BJ (cell line): ENCODE measurements at regions not wholly inside any gene's neighbourhood (a gene's known extent, or its start where the extent isn't known, plus 50 kb on each side); places are given as distances from the start of the nearest gene placed in this dataset.
"Not testable (repeated sequence)": the region's sequence is repeated elsewhere in the genome, so short reads cannot be mapped to it uniquely, and the experiment has no call there.

Source experiments
- CTCF ChIA-PET: fragments of 350-600 bp; formaldehyde crosslinking; extraction: SDS; loops from one replicate; lab custom pipeline; 2021; ENCODE audit warnings: antibody characterized with exemption, inconsistent platforms; lab: Yijun Ruan, JAX
- POLR2A ChIA-PET: fragments of 300-600 bp; sonication (Branson Sonifier 250); formaldehyde crosslinking; extraction: SDS; loops from one replicate; lab custom pipeline; 2021; ENCODE audit warnings: antibody characterized with exemption; lab: Charles Lee
- DNase-seq: peaks from one replicate; pipeline ENCODE4 v3.0.0-alpha.2; 2011; ENCODE audit warnings: low read depth
- H3K27me3 ChIP-seq: 2 replicates; pipeline ENCODE4 v1.6.0; 2011; ENCODE audit warnings: low read length; ENCODE audit not compliant: control insufficient read depth, insufficient read depth
- H3K36me3 ChIP-seq: 2 replicates; pipeline ENCODE4 v1.5.1; 2011; ENCODE audit warnings: low read length; ENCODE audit not compliant: control insufficient read depth, insufficient read depth
- H3K4me3 ChIP-seq: 2 replicates; pipeline ENCODE4 v1.5.1; 2011; ENCODE audit warnings: low read depth, mild to moderate bottlenecking, control low read depth, low read length
- CTCF ChIP-seq: IDR thresholded peaks from 2 replicates; pipeline ENCODE4 v1.5.1; 2011; ENCODE audit warnings: low read depth, mild to moderate bottlenecking, control low read depth, inconsistent platforms, low read length, moderate library complexity; ENCODE audit not compliant: insufficient read depth

GRCh38 chr2:194383401-194383800 is 1273.6 kb upstream of the SLC39A10 start:
- POLR2A ChIA-PET, result no interaction called here
- CTCF ChIA-PET, result no interaction called here
- no peak for DNase-seq
- Histone ChIP-seq H3K36me3 (no peaks in the 10 kb centered on the region), H3K4me3 (no peak overlapping the region), H3K27me3 (no peaks in the 10 kb centered on the region)
- no peak for TF ChIP-seq CTCF

GRCh38 chr2:194382221-194382620 is 1274.8 kb upstream of the SLC39A10 start:
- CTCF ChIA-PET, result no interaction called here
- POLR2A ChIA-PET, result no interaction called here

GRCh38 chr2:194380011-194380410 is 1277.0 kb upstream of the SLC39A10 start:
- no peak for TF ChIP-seq CTCF
- POLR2A ChIA-PET, result no interaction called here
- Histone ChIP-seq H3K36me3 (no peaks in the 10 kb centered on the region), H3K27me3 (no peaks in the 10 kb centered on the region), H3K4me3 (no peak overlapping the region)
- DNase-seq, result no peak
- CTCF ChIA-PET, result no interaction called here

More at GRCh38 chr2:194382221-194382620, 1274.8 kb upstream of the SLC39A10 start:
- DNase-seq, result no peak
- Histone ChIP-seq H3K27me3 (no peaks in the 10 kb centered on the region), H3K4me3 (no peak overlapping the region), H3K36me3 (no peaks in the 10 kb centered on the region)
- no peak for TF ChIP-seq CTCF

GRCh38 chr2:194367390-194367789 is 1289.6 kb upstream of the SLC39A10 start:
- DNase-seq, H3K27me3 ChIP-seq, H3K4me3 ChIP-seq, POLR2A ChIA-PET, H3K36me3 ChIP-seq, CTCF ChIA-PET: not testable (repeated sequence)

- H3K27me3 ChIP-seq, result no peaks in the 10 kb centered on the region
- no peak for TF ChIP-seq CTCF
- H3K36me3 ChIP-seq, result no peaks in the 10 kb centered on the region
- DNase-seq, result no peak
- no peak overlapping the region for H3K4me3 ChIP-seq
- POLR2A ChIA-PET, result no interaction called here
- CTCF ChIA-PET, result no interaction called here
These were observed 1293.1 kb upstream of the SLC39A10 start for GRCh38 chr2:194363878-194364277.

GRCh38 chr2:194363295-194363694 is 1293.7 kb upstream of the SLC39A10 start:
- TF ChIP-seq CTCF, result no peak
- Histone ChIP-seq H3K4me3 (no peak overlapping the region), H3K36me3 (no peaks in the 10 kb centered on the region), H3K27me3 (no peaks in the 10 kb centered on the region)
- no peak for DNase-seq
- POLR2A ChIA-PET, result no interaction called here
- CTCF ChIA-PET, result no interaction called here
